CD8-positive, alpha-beta memory T cell (primary cell): ENCODE measurements at regions not wholly inside any gene's neighbourhood (a gene's known extent, or its start where the extent isn't known, plus 50 kb on each side); places are given as distances from the start of the nearest gene placed in this dataset.

Experiments
- CTCF ChIA-PET: fragments of 350-600 bp; sonication (Branson Sonifier 250); formaldehyde crosslinking; loops from one replicate; lab custom pipeline; 2021; ENCODE audit warnings: antibody characterized with exemption; lab: Charles Lee
- POLR2A ChIA-PET: fragments of 350-600 bp; sonication (Branson Sonifier 250); formaldehyde crosslinking; loops from one replicate; lab custom pipeline; 2021; ENCODE audit warnings: antibody characterized with exemption; lab: Charles Lee
- DNase-seq, 5 donors: peaks; one replicate each; pipeline versions ENCODE4 v3.0.0 to v3.0.0-alpha.2; 2020 to 2022; ENCODE audit warnings: mixed read lengths in 1 of 5
- H3K27ac ChIP-seq: one replicate; pipeline ENCODE4 v1.7.0; 2013; ENCODE audit warnings: low read depth, mild to moderate bottlenecking, low read length, moderate library complexity
- H3K27me3 ChIP-seq: 2 replicates; pipeline ENCODE4 v1.7.0; 2013; ENCODE audit warnings: low read length, mild to moderate bottlenecking; ENCODE audit not compliant: insufficient read depth, poor library complexity, severe bottlenecking
- H3K36me3 ChIP-seq: 2 replicates; pipeline ENCODE4 v1.7.0; 2013; ENCODE audit warnings: mild to moderate bottlenecking, low read length, moderate library complexity; ENCODE audit not compliant: insufficient read depth
- H3K4me1 ChIP-seq: 2 replicates; pipeline ENCODE4 v1.7.0; 2013; ENCODE audit warnings: mild to moderate bottlenecking, low read length, moderate library complexity; ENCODE audit not compliant: insufficient read depth
- H3K4me3 ChIP-seq: 2 replicates; pipeline ENCODE4 v1.7.0; 2013; ENCODE audit warnings: mild to moderate bottlenecking, low read length
- H3K9me3 ChIP-seq: 2 replicates; pipeline ENCODE4 v1.7.0; 2013; ENCODE audit warnings: mild to moderate bottlenecking, low read length
- H3K27ac Mint-ChIP-seq, 8 donors: one replicate each; pipeline ENCODE4 v1.8.0; 2020 to 2021; ENCODE audit warnings: mixed read lengths in 8 of 8, mild to moderate bottlenecking in 6 of 8, inconsistent platforms in 3 of 8, moderate library complexity in 3 of 8
- H3K27me3 Mint-ChIP-seq, 2 donors: one replicate each; pipeline ENCODE4 v1.8.0; 2020 to 2021; ENCODE audit warnings: mixed read lengths in 2 of 2, mild to moderate bottlenecking in 1 of 2, moderate library complexity in 1 of 2
- H3K36me3 Mint-ChIP-seq, 3 donors: one replicate each; pipeline ENCODE4 v1.8.0; 2020 to 2021; ENCODE audit warnings: mixed read lengths in 3 of 3, inconsistent platforms in 1 of 3, mild to moderate bottlenecking in 1 of 3
- H3K4me1 Mint-ChIP-seq, 3 donors: one replicate each; pipeline ENCODE4 v1.8.0; 2020 to 2021; ENCODE audit warnings: mixed read lengths in 3 of 3, inconsistent platforms in 1 of 3, mild to moderate bottlenecking in 1 of 3
- H3K4me3 Mint-ChIP-seq, 7 donors: one replicate each; pipeline ENCODE4 v1.8.0; 2020 to 2021; ENCODE audit warnings: mixed read lengths in 7 of 7, mild to moderate bottlenecking in 6 of 7, moderate library complexity in 4 of 7, inconsistent platforms in 2 of 7
- H3K9me3 Mint-ChIP-seq, 5 donors: one replicate each; pipeline ENCODE4 v1.8.0; 2020 to 2022; ENCODE audit warnings: mixed read lengths in 5 of 5, mild to moderate bottlenecking in 3 of 5, moderate library complexity in 2 of 5, inconsistent platforms in 1 of 5

DNA sequence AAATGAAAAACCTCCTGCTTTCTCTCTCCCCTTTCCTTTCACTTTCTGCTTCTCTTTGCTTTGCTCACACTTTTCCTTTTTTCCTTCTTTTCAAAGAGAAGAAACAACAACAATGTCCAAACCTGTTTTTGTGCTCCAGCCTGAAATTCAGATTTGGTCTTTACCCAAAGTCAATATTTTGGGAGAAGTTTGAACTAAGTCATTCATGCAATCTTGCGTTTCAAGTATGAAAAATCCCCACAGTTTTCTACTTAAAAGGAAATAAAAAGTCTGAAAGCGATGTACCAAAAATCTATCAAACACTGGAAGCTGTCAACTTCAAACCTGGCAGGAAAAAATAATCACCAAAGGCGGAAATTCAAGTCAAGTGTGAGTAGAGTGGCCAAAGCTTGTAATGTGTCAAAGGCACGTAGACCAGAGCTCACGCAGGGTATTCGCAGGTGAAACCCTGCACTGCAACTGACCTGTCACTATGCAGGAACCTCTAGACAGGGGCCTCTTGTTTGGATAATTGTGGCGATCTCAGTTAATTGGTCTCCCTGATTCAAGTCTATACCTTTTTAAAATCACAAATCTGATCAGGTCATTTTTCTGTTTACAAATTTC is 118.8 kb upstream of the GALNT15 start:
- peaks cover 3% of the 10 kb centered on the region for H3K27me3 ChIP-seq
- no peak overlapping the region for H3K4me3 ChIP-seq
- no peaks in the 10 kb centered on the region for H3K9me3 ChIP-seq
- DNase-seq = no peak
- Mint-ChIP-seq H3K4me3 (no peak overlapping the region), H3K27me3 (peaks cover 5 to 15% of the 10 kb centered on the region in 2 donors), H3K9me3 (peaks cover 0 to 3% (median 0%) of the 10 kb centered on the region in 5 donors), H3K27ac (no peak overlapping the region), H3K4me1 (no peaks in the 10 kb centered on the region), H3K36me3 (no peaks in the 10 kb centered on the region)
- POLR2A ChIA-PET = no interaction called here
- no peaks in the 10 kb centered on the region for H3K4me1 ChIP-seq
- H3K27ac ChIP-seq = no peak overlapping the region
- no peaks in the 10 kb centered on the region for H3K36me3 ChIP-seq
- CTCF ChIA-PET = no interaction called here

DNA sequence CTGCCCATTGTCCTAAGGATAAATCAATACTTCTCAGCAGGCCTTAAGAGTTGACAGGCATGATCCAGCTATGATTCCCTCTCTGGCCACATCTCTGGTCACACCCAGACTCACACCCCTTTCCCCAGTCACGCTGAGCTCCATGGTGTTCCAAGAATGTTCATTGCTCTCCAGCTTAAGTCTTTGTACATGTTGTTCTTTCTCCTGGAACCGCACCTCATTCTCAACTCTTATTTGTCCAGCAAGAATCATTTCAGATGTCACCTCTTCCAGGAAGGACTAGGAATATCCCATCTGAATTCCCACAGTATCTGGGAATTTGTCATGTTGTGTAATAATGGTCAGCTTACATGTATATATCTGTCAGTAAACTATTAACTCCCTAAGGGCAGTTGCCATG is 118.3 kb upstream of the GALNT15 start:
- Histone ChIP-seq H3K9me3 (no peaks in the 10 kb centered on the region), H3K4me1 (no peaks in the 10 kb centered on the region), H3K4me3 (no peak overlapping the region), H3K27me3 (peaks cover 3% of the 10 kb centered on the region), H3K27ac (no peak overlapping the region), H3K36me3 (no peaks in the 10 kb centered on the region)
- Mint-ChIP-seq H3K4me3 (no peak overlapping the region), H3K36me3 (no peaks in the 10 kb centered on the region), H3K27ac (no peak overlapping the region), H3K27me3 (peaks cover 5 to 20% of the 10 kb centered on the region in 2 donors), H3K4me1 (no peaks in the 10 kb centered on the region), H3K9me3 (peaks cover 0 to 4% (median 0%) of the 10 kb centered on the region in 5 donors)
- DNase-seq = no peak
- ChIA-PET CTCF (no interaction called here), POLR2A (no interaction called here)

- ChIA-PET CTCF (interaction anchor here (1.3 kb wide), 1 partner anchor 9 kb away, joined by 5 read pairs; no protein-coding TSS in a partner anchor), POLR2A (no interaction called here)
- Histone ChIP-seq H3K27me3 (peaks cover 3% of the 10 kb centered on the region), H3K4me3 (no peak overlapping the region), H3K9me3 (no peaks in the 10 kb centered on the region), H3K4me1 (no peaks in the 10 kb centered on the region), H3K36me3 (no peaks in the 10 kb centered on the region), H3K27ac (no peak overlapping the region)
- peaks cover 0 to 1% (median 0%) of the 10 kb centered on the region in 3 donors for H3K36me3 Mint-ChIP-seq
- no peaks in the 10 kb centered on the region for H3K4me1 Mint-ChIP-seq
- peaks cover 0 to 4% (median 0%) of the 10 kb centered on the region in 5 donors for H3K9me3 Mint-ChIP-seq
- no peak overlapping the region for H3K27ac Mint-ChIP-seq
- DNase-seq = no peak
- H3K27me3 Mint-ChIP-seq = peaks cover 5 to 29% of the 10 kb centered on the region in 2 donors
- no peak overlapping the region for H3K4me3 Mint-ChIP-seq
Measured at GRCh38 chr3:16058521-16058920, 116.0 kb upstream of the GALNT15 start.

DNA sequence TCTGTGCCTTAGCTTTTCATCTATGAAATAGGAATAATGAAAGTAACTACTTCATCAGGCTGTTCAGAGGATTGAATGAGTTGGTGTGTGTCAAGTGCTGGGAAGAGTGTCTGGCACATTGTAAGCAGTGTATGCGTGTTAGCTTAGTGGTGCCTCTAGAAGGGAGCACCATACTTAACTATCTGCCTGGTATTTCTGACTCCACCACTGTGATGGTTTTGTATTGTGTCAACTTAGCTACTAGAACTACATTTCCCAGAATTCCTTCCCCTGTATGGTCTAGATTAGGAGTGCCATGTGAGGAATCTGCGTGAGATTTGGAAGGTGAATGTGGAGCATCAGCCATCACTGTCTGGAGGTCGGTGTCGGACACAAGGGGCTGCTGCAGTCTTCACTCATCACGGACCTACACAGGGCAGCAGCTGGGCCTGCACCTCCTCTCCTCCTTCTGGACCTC is 115.4 kb upstream of the GALNT15 start:
- peak overlapping the region in 1 of 8 donors; percentile 48 for H3K27ac Mint-ChIP-seq
- peaks cover 5 to 29% of the 10 kb centered on the region in 2 donors for H3K27me3 Mint-ChIP-seq
- POLR2A ChIA-PET = no interaction called here

DNA sequence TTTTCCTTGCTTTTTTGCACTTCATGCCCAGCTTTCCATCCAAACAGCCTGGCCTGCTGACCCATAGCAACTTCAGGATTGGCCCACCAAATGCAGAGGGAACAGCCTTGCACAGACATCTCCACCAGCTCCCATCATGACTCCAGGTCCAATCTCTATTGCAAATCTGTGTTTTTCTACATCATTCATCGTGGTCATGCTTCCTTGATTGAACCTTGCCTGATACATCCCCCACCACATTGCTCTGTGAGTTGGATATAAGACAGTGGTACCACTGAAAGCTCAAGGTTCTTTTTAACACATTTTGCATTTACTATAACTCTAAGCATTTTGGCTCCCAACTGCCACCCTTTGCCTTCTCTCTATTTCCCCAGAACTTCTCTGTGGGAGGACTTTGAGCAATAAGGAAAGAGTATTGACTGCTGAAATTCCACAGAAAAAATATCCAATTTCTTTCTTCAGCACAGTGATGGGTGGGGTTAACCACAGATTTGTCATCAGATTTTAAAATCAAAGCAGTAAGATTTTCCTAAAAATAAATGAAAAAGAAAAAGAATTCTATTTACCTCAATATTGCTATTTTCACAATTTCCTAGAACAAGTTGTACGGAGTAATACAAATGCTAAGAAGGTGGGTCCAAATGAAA is 114.6 kb upstream of the GALNT15 start:
- Mint-ChIP-seq H3K27me3 (peaks cover 5 to 29% of the 10 kb centered on the region in 2 donors), H3K9me3 (peaks cover 0 to 4% (median 0%) of the 10 kb centered on the region in 5 donors), H3K36me3 (peaks cover 0 to 1% (median 0%) of the 10 kb centered on the region in 3 donors), H3K4me1 (no peaks in the 10 kb centered on the region), H3K4me3 (no peak overlapping the region), H3K27ac (no peak overlapping the region)
- no peak overlapping the region for H3K4me3 ChIP-seq
- CTCF ChIA-PET = interaction anchor here (0.8 to 1.3 kb wide), 2 partner anchors 10 to 495 kb away, joined by 3 to 5 read pairs; no protein-coding TSS in a partner anchor
- no peak overlapping the region for H3K27ac ChIP-seq
- peaks cover 3% of the 10 kb centered on the region for H3K27me3 ChIP-seq
- H3K36me3 ChIP-seq = no peaks in the 10 kb centered on the region
- H3K4me1 ChIP-seq = no peaks in the 10 kb centered on the region
- no peak for DNase-seq
- POLR2A ChIA-PET = no interaction called here
- no peaks in the 10 kb centered on the region for H3K9me3 ChIP-seq

More for the DNA sequence above, 115.4 kb upstream of the GALNT15 start:
- H3K4me1 Mint-ChIP-seq = no peaks in the 10 kb centered on the region
- Histone ChIP-seq H3K27me3 (peaks cover 3% of the 10 kb centered on the region), H3K36me3 (no peaks in the 10 kb centered on the region), H3K27ac (no peak overlapping the region), H3K4me3 (no peak overlapping the region), H3K9me3 (no peaks in the 10 kb centered on the region), H3K4me1 (no peaks in the 10 kb centered on the region)
- H3K36me3 Mint-ChIP-seq = peaks cover 0 to 1% (median 0%) of the 10 kb centered on the region in 3 donors
- CTCF ChIA-PET = interaction anchor here (0.8 to 1.3 kb wide), 2 partner anchors 9 to 495 kb away, joined by 3 to 5 read pairs; no protein-coding TSS in a partner anchor
- no peak for DNase-seq
- H3K4me3 Mint-ChIP-seq = no peak overlapping the region
- peaks cover 0 to 4% (median 0%) of the 10 kb centered on the region in 5 donors for H3K9me3 Mint-ChIP-seq

- Mint-ChIP-seq H3K27ac (no peak overlapping the region), H3K36me3 (peaks cover 0 to 1% (median 0%) of the 10 kb centered on the region in 3 donors), H3K27me3 (peaks cover 5 to 29% of the 10 kb centered on the region in 2 donors), H3K4me3 (no peak overlapping the region), H3K9me3 (peaks cover 0 to 4% (median 0%) of the 10 kb centered on the region in 5 donors), H3K4me1 (no peaks in the 10 kb centered on the region)
- ChIA-PET CTCF (no interaction called here), POLR2A (no interaction called here)
- Histone ChIP-seq H3K4me3 (no peak overlapping the region), H3K4me1 (no peaks in the 10 kb centered on the region), H3K9me3 (no peaks in the 10 kb centered on the region), H3K36me3 (no peaks in the 10 kb centered on the region), H3K27ac (no peak overlapping the region), H3K27me3 (peaks cover 3% of the 10 kb centered on the region)
- no peak for DNase-seq
Measured at GRCh38 chr3:16060358-16060852, 114.1 kb upstream of the GALNT15 start.

DNA sequence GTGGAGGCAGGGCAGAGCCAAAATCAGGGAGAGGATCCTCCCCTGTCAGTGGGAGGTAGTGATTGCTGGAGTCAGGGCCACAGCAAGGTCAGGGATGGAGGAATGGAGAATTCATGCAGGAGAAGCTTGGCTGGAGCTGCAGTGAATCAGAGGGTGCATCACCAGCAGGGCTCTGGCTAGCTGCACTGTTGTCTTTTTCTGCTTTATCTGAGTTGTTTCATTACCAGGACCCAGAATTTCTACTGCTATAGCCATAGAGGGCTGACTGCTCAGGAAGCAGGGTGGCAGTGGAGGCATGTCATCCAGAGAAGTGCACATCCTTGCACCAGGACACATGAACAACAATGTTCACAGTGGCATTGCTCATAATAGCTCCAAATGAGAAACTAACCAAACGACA is 113.5 kb upstream of the GALNT15 start:
- DNase-seq = no peak
- Mint-ChIP-seq H3K27ac (no peak overlapping the region), H3K4me3 (no peak overlapping the region), H3K27me3 (peaks cover 5 to 29% of the 10 kb centered on the region in 2 donors), H3K9me3 (peaks cover 0 to 4% (median 0%) of the 10 kb centered on the region in 5 donors), H3K4me1 (no peaks in the 10 kb centered on the region), H3K36me3 (peaks cover 0 to 1% (median 0%) of the 10 kb centered on the region in 3 donors)
- no peaks in the 10 kb centered on the region for H3K36me3 ChIP-seq
- ChIA-PET CTCF (no interaction called here), POLR2A (no interaction called here)
- peaks cover 3% of the 10 kb centered on the region for H3K27me3 ChIP-seq
- H3K27ac ChIP-seq = no peak overlapping the region
- no peak overlapping the region for H3K4me3 ChIP-seq
- H3K4me1 ChIP-seq = no peaks in the 10 kb centered on the region
- H3K9me3 ChIP-seq = no peaks in the 10 kb centered on the region

GRCh38 chr3:16061491-16061890 is 113.0 kb upstream of the GALNT15 start:
- no peak overlapping the region for H3K27ac Mint-ChIP-seq
- no peaks in the 10 kb centered on the region for H3K4me1 ChIP-seq
- no peaks in the 10 kb centered on the region for H3K4me1 Mint-ChIP-seq
- H3K4me3 ChIP-seq = no peak overlapping the region
- H3K27ac ChIP-seq = no peak overlapping the region
- peaks cover 5 to 29% of the 10 kb centered on the region in 2 donors for H3K27me3 Mint-ChIP-seq
- DNase-seq = no peak
- CTCF ChIA-PET = no interaction called here
- H3K36me3 Mint-ChIP-seq = peaks cover 0 to 1% (median 0%) of the 10 kb centered on the region in 3 donors
- no peak overlapping the region for H3K4me3 Mint-ChIP-seq
- no peaks in the 10 kb centered on the region for H3K9me3 ChIP-seq
- H3K36me3 ChIP-seq = no peaks in the 10 kb centered on the region
- peaks cover 3% of the 10 kb centered on the region for H3K27me3 ChIP-seq
- H3K9me3 Mint-ChIP-seq = peaks cover 0 to 4% (median 0%) of the 10 kb centered on the region in 5 donors
- POLR2A ChIA-PET = no interaction called here
